Loucy (cell line): ENCODE measurements at regions not wholly inside any gene's neighbourhood (a gene's known extent, or its start where the extent isn't known, plus 50 kb on each side); places are given as distances from the start of the nearest gene placed in this dataset.

Source experiments
- EZH2phosphoT487 ChIP-seq: fragments of 200-600 bp; IDR thresholded peaks from 2 replicates; pipeline ENCODE4 v1.6.1; 2018; ENCODE audit warnings: antibody characterized with exemption, mild to moderate bottlenecking, moderate library complexity, borderline replicate concordance
- TF ChIP-seq, protein P1 (sequence below): fragments of 200-600 bp; sonication (generic); conservative IDR thresholded peaks from 2 replicates; pipeline ENCODE4 v1.5.1; 2014; ENCODE audit warnings: mild to moderate bottlenecking, antibody characterized with exemption, low read length

DNA sequence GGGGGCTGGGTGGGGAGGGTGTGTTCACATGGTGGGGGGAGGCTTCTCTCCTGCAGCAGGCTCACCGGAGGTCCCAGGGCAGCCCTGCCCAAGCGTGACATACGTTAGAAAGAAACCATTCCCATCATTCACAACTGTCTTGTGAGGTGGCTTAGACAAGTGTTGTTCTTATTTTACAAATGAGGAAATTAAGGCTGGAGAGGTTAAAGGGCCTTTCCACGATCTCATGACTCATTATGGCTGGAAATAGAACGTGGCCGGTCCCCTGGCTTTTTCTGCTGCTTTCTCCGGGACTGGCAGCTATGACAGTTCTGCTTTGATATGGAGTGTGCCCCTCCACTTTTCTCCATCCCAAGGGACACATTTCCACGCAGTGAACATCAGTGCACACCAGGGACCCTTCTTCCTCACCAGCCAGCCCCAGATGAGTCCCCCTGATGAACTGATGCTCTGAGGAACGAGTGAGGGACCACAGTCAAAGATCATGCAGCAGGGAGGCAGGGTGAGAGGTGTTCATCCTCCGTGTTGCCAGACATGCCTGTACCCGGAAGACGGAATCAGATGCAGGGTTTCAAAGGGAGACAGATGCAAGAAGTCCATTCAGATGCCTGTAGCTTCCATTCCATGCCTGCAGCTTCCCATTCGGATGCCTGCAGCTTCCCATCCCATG is 64.0 kb upstream of the ACSL1 start:
- TF ChIP-seq, protein P1, sequence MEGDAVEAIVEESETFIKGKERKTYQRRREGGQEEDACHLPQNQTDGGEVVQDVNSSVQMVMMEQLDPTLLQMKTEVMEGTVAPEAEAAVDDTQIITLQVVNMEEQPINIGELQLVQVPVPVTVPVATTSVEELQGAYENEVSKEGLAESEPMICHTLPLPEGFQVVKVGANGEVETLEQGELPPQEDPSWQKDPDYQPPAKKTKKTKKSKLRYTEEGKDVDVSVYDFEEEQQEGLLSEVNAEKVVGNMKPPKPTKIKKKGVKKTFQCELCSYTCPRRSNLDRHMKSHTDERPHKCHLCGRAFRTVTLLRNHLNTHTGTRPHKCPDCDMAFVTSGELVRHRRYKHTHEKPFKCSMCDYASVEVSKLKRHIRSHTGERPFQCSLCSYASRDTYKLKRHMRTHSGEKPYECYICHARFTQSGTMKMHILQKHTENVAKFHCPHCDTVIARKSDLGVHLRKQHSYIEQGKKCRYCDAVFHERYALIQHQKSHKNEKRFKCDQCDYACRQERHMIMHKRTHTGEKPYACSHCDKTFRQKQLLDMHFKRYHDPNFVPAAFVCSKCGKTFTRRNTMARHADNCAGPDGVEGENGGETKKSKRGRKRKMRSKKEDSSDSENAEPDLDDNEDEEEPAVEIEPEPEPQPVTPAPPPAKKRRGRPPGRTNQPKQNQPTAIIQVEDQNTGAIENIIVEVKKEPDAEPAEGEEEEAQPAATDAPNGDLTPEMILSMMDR = no peak
- no peak for TF ChIP-seq EZH2phosphoT487
